ENCODE measurements at regions not wholly inside any gene's neighbourhood (a gene's known extent, or its start where the extent isn't known, plus 50 kb on each side); places are given as distances from the start of the nearest gene placed in this dataset.
"Not testable (repeated sequence)": the region's sequence is repeated elsewhere in the genome, so short reads cannot be mapped to it uniquely, and the experiment has no call there.

- no peak for DNase-seq (ENCODE audit: low spot score)
These were observed 405.1 kb upstream of the MCTP2 start for GRCh38 chr15:93826293-93826692.

DNA sequence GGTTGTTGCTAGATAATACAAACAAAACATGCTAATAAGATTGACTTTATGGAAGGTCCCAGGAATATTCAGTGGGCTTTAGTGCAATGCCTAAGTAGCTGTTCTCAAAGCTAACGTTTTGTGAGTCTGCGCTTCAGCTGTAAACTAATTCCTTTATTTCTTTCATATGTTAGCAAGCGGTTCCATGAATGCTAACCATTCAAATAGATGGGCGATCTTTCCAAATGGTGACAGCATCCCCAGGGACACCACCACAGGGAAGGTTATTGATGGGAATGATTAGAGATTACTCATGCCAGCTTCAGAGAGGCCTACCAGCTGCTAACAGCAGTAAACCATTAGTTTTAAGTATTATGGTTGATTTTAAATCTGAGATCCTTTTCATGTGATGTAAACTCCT, 405.7 kb upstream of the MCTP2 start:
- DNase-seq (ENCODE audit: low spot score) = no peak

GRCh38 chr15:93823971-93824913, 407.1 kb upstream of the MCTP2 start:
- no peak for DNase-seq (ENCODE audit: low spot score)

- no peak for DNase-seq (ENCODE audit: low spot score)
These were observed 410.8 kb upstream of the MCTP2 start for GRCh38 chr15:93820566-93820965.

DNA sequence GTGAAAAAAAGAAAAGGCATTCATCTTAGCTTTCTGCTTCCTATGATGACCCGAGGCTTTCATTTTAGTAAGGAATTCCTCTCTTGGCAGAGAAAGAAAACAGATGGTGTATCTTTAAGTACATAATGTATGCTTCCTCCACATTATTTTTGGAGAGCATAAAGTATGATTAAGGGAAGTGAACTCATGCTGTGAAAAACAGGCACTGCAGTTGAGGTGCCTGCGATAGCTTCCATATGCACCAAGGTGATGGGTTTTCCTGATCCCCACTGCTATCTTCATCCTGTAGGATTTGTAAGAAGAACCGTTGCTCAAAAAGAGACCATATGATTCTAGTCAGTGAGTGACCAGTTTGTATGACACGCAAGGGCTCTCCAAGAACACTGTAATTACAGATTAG, 411.5 kb upstream of the MCTP2 start:
- no peak for DNase-seq (ENCODE audit: low spot score)

- DNase-seq (ENCODE audit: low spot score) = no peak
These were observed 414.5 kb upstream of the MCTP2 start for GRCh38 chr15:93816815-93817214.

- no peak for DNase-seq (ENCODE audit: low spot score)
These were observed 420.1 kb upstream of the MCTP2 start for GRCh38 chr15:93811305-93811704.

GRCh38 chr15:93809516-93809915, 421.8 kb upstream of the MCTP2 start:
- DNase-seq (ENCODE audit: low spot score) = no peak

- no peak for DNase-seq (ENCODE audit: low spot score)
These were observed 427.8 kb upstream of the MCTP2 start for GRCh38 chr15:93803421-93804152.

GRCh38 chr15:93801206-93801605, 430.2 kb upstream of the MCTP2 start:
- DNase-seq (ENCODE audit: low spot score) = no peak

- DNase-seq (ENCODE audit: low spot score) = no peak
These were observed 430.6 kb upstream of the MCTP2 start for GRCh38 chr15:93800805-93801204.

- no peak for DNase-seq (ENCODE audit: low spot score)
These were observed 441.9 kb upstream of the MCTP2 start for GRCh38 chr15:93789441-93789840.

- no peak for DNase-seq (ENCODE audit: low spot score)
These were observed 451.3 kb upstream of the MCTP2 start for GRCh38 chr15:93780073-93780472.

- no peak for DNase-seq (ENCODE audit: low spot score)
These were observed 452.0 kb upstream of the MCTP2 start for GRCh38 chr15:93779341-93779740.

DNA sequence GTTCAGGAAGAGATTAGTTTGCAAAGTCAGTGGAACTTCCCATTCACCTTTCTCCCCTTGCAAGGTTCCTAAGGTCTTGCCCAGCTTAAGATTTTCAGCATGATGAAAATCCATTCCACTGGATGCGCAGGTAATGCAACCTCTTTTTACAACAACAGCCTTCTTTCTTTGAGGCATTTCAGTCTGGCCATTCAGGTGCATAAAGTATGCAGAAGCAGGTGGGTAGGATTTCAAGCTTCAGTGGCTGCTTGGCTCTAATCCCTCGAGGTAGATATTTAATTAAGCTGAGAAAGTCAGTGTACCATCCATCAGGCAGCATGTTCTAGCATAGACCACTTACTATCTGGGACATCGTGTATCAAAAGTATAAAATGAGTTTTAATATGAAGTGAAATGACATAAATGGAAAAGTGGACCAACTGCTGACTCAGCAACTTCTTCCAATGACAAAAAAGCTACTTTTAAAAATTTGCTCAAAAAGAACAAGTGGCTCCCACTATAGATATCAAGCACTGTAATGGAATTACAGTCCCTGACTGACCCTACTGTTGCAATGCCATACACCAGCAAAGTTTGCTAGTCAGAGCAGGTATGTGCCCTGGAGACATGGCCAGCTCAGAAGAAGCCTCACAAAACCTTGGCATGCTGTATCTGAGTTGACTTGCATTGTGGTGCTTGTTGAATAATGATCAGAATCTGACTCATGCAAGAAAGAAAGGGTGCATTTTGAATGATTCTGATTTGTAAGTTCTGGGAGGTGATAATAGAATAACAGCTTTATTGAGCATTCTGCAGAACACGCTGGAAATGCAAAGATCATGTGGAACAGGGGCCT, 459.9 kb upstream of the MCTP2 start:
- DNase-seq (ENCODE audit: low spot score) = no peak

GRCh38 chr15:93770788-93771187, 460.6 kb upstream of the MCTP2 start:
- DNase-seq (ENCODE audit: low spot score) = no peak

- DNase-seq (ENCODE audit: low spot score) = no peak
These were observed 469.3 kb upstream of the MCTP2 start for GRCh38 chr15:93762036-93762435.

GRCh38 chr15:93759629-93760028, 471.7 kb upstream of the MCTP2 start:
- DNase-seq (ENCODE audit: low spot score) = no peak

DNA sequence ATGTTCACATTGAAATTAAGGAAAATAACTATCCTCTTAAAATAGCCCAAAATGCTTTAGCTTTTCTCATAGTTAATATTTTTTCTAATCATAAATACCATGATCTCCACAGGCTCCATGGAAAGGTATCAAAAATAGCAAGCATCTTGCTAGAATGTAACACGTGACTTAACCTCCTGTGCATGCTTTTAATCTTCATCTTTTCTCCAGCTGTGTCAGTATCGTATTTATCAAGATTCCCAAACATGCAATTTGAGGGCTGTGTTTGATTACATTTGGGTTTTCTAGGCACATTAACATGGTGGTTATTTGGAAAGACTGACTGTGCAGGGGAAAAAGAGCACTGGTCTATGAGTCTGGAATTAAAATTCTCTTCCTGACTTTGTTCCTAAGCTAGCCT, 472.5 kb upstream of the MCTP2 start:
- DNase-seq (ENCODE audit: low spot score) = no peak

GRCh38 chr15:93748710-93749109, 482.7 kb upstream of the MCTP2 start:
- no peak for DNase-seq (ENCODE audit: low spot score)

GRCh38 chr15:93734976-93735375, 496.4 kb upstream of the MCTP2 start:
- DNase-seq (ENCODE audit: low spot score) = not testable (repeated sequence)

GRCh38 chr15:93730724-93731123, 500.6 kb upstream of the MCTP2 start:
- no peak for DNase-seq (ENCODE audit: low spot score)
